ENCODE measurements at regions not wholly inside any gene's neighbourhood (a gene's known extent, or its start where the extent isn't known, plus 50 kb on each side); places are given as distances from the start of the nearest gene placed in this dataset.

GRCh38 chr7:68266004-68266579 is 1269.5 kb downstream of the TYW1 start:
- DNase-seq: no peak

GRCh38 chr7:68267486-68267885 is 1270.9 kb downstream of the TYW1 start:
- no peak for DNase-seq

GRCh38 chr7:68269405-68269804 is 1272.8 kb downstream of the TYW1 start:
- DNase-seq: no peak

GRCh38 chr7:68272507-68272906 is 1275.9 kb downstream of the TYW1 start:
- no peak for DNase-seq

- DNase-seq: no peak
Observed at GRCh38 chr7:68276725-68277124, 1280.1 kb downstream of the TYW1 start.

GRCh38 chr7:68279827-68280400 is 1283.3 kb downstream of the TYW1 start:
- no peak for DNase-seq

GRCh38 chr7:68280931-68281330 is 1284.3 kb downstream of the TYW1 start:
- DNase-seq: no peak

- DNase-seq: peak; percentile 31
Observed at GRCh38 chr7:68288144-68288593, 1291.5 kb downstream of the TYW1 start.

GRCh38 chr7:68291710-68292109 is 1295.1 kb downstream of the TYW1 start:
- no peak for DNase-seq

GRCh38 chr7:68295386-68295785 is 1298.8 kb downstream of the TYW1 start:
- no peak for DNase-seq

GRCh38 chr7:68304536-68304935 is 1293.7 kb upstream of the AUTS2 start:
- DNase-seq: no peak

- no peak for DNase-seq
Observed at GRCh38 chr7:68306692-68307107, 1291.6 kb upstream of the AUTS2 start.

- DNase-seq: no peak
Observed at GRCh38 chr7:68309271-68309670, 1289.0 kb upstream of the AUTS2 start.

- no peak for DNase-seq
Observed at GRCh38 chr7:68309806-68310205, 1288.5 kb upstream of the AUTS2 start.

GRCh38 chr7:68311958-68312357 is 1286.3 kb upstream of the AUTS2 start:
- DNase-seq: no peak

GRCh38 chr7:68313806-68314205 is 1284.5 kb upstream of the AUTS2 start:
- DNase-seq: no peak

GRCh38 chr7:68314208-68314607 is 1284.1 kb upstream of the AUTS2 start:
- no peak for DNase-seq

GRCh38 chr7:68317476-68317875 is 1280.8 kb upstream of the AUTS2 start:
- DNase-seq: no peak

- no peak for DNase-seq
Observed at GRCh38 chr7:68319061-68319460, 1279.2 kb upstream of the AUTS2 start.

- DNase-seq: peak; percentile 37
Observed at GRCh38 chr7:68321076-68321639, 1277.1 kb upstream of the AUTS2 start.

- DNase-seq: no peak
Observed at GRCh38 chr7:68321776-68322496, 1276.3 kb upstream of the AUTS2 start.

- no peak for DNase-seq
Observed at GRCh38 chr7:68324621-68325020, 1273.7 kb upstream of the AUTS2 start.

- no peak for DNase-seq
Observed at GRCh38 chr7:68334216-68334615, 1264.1 kb upstream of the AUTS2 start.

GRCh38 chr7:68334636-68335272 is 1263.5 kb upstream of the AUTS2 start:
- DNase-seq: no peak
